ENCODE measurements at regions not wholly inside any gene's neighbourhood (a gene's known extent, or its start where the extent isn't known, plus 50 kb on each side); places are given as distances from the start of the nearest gene placed in this dataset.
"Not testable (repeated sequence)": the region's sequence is repeated elsewhere in the genome, so short reads cannot be mapped to it uniquely, and the experiment has no call there.

DNA sequence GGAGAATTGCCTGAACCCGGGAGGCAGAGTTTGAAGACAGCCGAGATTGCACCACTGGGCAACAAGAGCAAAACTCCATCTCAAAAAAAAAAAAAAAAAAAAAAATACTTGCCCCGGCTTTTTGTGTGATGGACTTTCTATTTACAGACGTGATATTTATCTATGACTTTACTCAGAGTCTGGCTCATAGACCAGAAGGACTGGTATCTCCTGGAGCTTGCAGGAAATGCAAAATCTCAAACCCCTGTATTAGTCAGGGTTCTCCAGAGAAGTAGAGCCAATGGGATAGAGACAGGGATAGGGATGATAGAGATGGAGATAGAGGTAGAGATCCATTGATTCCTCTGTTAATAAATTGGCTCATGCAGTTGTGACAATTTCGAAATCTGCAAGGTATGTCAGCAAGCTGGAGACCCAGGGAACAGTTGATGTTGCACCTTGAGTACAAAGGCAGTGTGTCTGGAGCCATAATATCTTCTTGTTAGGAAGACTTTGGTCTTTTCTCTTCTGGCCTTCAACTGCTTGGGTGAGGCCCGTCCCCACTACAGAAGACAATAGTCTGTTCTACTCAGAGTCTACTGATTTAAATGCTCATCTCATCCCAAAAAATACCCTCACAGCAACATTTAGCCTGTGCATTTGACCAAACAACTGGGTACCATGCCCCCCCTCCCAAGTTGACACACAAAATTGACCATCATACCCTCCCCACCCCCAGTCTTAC, 195.4 kb upstream of the MSX2 start:
- H3K4me3 ChIP-seq (ENCODE audit: low read depth, low read length) = no peak overlapping the region
- H3K27me3 ChIP-seq (ENCODE audit: control insufficient read depth, insufficient read depth, low read length) = peaks cover 9% of the 10 kb centered on the region
- no peak overlapping the region for H3K9ac ChIP-seq (ENCODE audit: low read depth, low read length)
- H3K9me3 ChIP-seq (ENCODE audit: control insufficient read depth, insufficient read depth, low read length) = no peaks in the 10 kb centered on the region
- no peaks in the 10 kb centered on the region for H3K36me3 ChIP-seq (ENCODE audit: control insufficient read depth, insufficient read depth, low read length)
- peaks cover 8% of the 10 kb centered on the region for H3K4me1 ChIP-seq (ENCODE audit: control insufficient read depth, insufficient read depth, low read length)

DNA sequence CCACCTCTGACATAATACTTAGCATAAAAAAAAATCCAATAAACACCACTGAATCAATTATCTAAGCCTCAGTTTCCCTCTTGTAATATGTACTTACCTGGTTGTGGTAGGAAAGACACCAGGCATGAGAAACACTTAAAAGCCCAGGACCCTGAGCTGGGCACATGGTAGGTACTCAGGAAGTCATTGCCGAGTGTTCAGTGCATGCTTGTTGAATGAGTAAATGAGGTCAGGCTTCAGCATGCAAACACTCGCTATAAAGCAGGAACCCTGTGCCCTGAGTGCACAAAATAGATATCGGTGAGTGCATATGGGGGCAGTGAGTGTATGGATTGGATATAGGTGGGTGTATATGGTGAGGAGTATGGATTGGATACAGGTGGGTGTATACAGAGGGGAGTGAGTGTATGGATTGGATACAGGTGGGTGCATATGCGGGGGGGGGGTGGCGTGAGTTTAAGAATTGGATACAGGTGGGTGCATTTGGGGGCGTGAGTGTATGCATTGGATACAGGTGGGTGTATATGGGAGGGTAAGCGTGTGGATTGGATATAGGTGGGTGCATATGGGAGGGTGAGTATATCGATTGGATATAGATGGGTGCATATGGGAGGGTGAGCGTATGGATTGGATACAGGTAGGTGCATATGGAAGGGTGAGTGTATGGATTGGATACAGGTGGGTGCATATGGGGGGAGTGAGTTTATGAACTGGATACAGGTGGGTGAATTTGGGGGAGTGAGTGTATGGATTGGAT, 194.3 kb upstream of the MSX2 start:
- Histone ChIP-seq H3K4me1 (ENCODE audit: control insufficient read depth, insufficient read depth, low read length) (peaks cover 8% of the 10 kb centered on the region), H3K36me3 (ENCODE audit: control insufficient read depth, insufficient read depth, low read length) (no peaks in the 10 kb centered on the region), H3K27me3 (ENCODE audit: control insufficient read depth, insufficient read depth, low read length) (peaks cover 14% of the 10 kb centered on the region), H3K4me3 (ENCODE audit: low read depth, low read length) (no peak overlapping the region), H3K9ac (ENCODE audit: low read depth, low read length) (no peak overlapping the region), H3K9me3 (ENCODE audit: control insufficient read depth, insufficient read depth, low read length) (no peaks in the 10 kb centered on the region)

DNA sequence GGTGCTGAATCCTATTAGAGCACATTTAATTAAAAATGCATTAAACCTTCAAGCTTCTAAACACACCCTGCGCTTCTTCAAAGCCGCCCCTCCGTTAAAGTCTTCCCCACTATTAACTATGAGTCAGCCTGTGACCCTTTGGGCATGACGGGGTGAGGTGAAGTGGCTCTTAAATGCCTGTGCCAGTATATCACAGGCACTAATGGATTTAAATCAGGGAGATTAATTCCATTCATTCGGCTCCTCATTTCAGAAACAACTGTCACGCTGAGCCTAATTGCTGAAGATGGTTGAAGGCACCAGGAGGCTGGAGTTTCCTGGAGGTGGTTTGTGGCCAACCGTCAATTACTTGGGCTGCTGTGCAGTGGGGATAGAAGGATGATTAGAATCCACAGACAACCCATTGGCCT, 192.6 kb upstream of the MSX2 start:
- Histone ChIP-seq H3K36me3 (ENCODE audit: control insufficient read depth, insufficient read depth, low read length) (no peaks in the 10 kb centered on the region), H3K4me3 (ENCODE audit: low read depth, low read length) (no peak overlapping the region), H3K9ac (ENCODE audit: low read depth, low read length) (no peak overlapping the region), H3K9me3 (ENCODE audit: control insufficient read depth, insufficient read depth, low read length) (no peaks in the 10 kb centered on the region), H3K27me3 (ENCODE audit: control insufficient read depth, insufficient read depth, low read length) (peaks cover 14% of the 10 kb centered on the region), H3K4me1 (ENCODE audit: control insufficient read depth, insufficient read depth, low read length) (peaks cover 12% of the 10 kb centered on the region)

DNA sequence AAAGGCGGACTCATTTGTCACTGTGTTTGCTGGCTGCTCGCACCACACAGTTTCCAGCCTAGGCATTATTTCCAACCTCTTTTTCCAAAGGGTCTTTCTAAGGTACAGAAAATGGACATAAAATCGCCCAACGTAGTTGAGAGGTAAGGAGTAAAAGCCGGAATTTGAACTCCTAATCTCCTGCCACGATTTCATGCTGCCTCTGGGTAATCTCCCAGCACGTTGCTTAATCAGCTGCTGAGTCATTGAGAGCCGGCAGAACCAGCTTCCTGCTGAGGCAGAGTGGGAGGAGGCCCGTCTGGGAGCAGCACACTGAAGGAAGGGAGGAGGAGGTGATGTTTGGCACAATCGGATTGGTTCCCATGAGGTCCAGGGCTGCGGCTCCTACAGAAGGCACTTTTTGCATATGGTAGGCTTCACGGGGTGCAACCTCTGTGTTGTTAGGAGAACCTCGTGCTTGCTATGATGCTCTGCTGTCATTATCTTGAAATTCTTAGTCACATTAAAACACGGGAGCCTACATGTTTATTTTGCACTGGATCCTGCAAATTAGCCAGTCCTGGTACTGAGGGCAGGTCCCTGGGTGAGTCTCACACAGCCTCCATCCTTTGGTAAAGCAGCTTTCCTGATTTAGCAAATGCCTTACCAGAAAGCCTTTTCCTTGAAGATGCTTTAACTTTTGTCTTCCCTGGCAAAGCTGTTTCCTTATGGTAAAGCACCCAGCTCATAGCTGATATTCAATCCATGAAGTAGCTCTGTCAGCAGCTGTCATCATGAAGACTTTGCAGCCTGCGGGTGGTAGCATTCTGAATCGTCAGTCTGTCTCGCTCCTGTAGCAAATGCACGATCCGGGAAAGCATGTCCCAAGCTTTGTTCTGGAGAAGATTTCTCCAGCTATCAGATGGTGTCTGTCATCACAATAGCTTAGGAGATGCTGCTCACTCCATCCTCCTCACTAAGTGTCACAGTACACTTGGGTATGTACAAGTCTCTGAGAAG, 191.6 kb upstream of the MSX2 start:
- Histone ChIP-seq H3K27me3 (ENCODE audit: control insufficient read depth, insufficient read depth, low read length) (peaks cover 14% of the 10 kb centered on the region), H3K4me3 (ENCODE audit: low read depth, low read length) (no peak overlapping the region), H3K9me3 (ENCODE audit: control insufficient read depth, insufficient read depth, low read length) (no peaks in the 10 kb centered on the region), H3K36me3 (ENCODE audit: control insufficient read depth, insufficient read depth, low read length) (no peaks in the 10 kb centered on the region), H3K4me1 (ENCODE audit: control insufficient read depth, insufficient read depth, low read length) (peaks cover 12% of the 10 kb centered on the region), H3K9ac (ENCODE audit: low read depth, low read length) (no peak overlapping the region)

DNA sequence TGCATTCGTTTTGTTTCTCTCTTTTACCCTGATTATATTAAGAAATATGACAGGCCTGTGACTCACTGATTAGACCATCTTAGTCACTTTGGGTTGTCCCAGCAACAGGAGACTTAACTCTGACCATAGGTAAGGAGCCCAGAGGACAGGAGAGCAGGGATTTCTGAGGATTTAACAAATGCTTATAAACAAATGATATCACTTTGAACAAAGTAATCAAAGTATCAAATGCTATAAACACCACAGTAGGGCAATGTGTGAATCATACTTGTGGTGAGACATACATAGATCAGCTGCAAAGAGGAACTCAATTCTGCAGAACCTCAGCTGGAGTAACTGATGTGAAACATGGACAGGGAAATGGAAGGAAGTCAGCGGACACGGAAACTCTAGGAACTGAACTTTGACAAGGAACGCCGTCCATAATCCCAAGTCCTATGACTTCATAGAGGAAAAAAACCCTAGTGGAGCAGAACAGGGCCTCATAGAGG, 190.6 kb upstream of the MSX2 start:
- no peaks in the 10 kb centered on the region for H3K36me3 ChIP-seq (ENCODE audit: control insufficient read depth, insufficient read depth, low read length)
- peaks cover 14% of the 10 kb centered on the region for H3K27me3 ChIP-seq (ENCODE audit: control insufficient read depth, insufficient read depth, low read length)
- H3K9ac ChIP-seq (ENCODE audit: low read depth, low read length) = no peak overlapping the region
- peaks cover 12% of the 10 kb centered on the region for H3K4me1 ChIP-seq (ENCODE audit: control insufficient read depth, insufficient read depth, low read length)
- H3K4me3 ChIP-seq (ENCODE audit: low read depth, low read length) = no peak overlapping the region
- H3K9me3 ChIP-seq (ENCODE audit: control insufficient read depth, insufficient read depth, low read length) = no peaks in the 10 kb centered on the region

DNA sequence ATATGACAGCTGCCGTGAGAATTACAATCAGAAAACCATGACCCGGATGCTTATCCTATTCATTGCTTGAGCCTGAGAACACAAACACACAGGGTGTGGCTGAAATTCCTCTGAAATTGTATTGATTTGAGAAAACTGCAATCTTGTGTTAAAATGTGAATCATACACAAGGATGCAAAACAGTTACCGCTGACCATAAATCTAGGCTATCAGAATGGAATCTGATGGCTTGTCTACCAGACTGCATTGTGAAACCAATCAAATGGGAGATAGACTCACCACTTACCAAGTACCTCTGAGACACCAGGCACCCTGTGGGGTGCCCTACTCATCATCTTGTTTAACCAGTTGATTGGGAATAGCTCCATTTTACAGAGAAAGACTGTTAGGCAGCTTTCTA, 188.7 kb upstream of the MSX2 start:
- Histone ChIP-seq H3K4me3 (ENCODE audit: low read depth, low read length) (no peak overlapping the region), H3K4me1 (ENCODE audit: control insufficient read depth, insufficient read depth, low read length) (peaks cover 12% of the 10 kb centered on the region), H3K9me3 (ENCODE audit: control insufficient read depth, insufficient read depth, low read length) (no peaks in the 10 kb centered on the region), H3K27me3 (ENCODE audit: control insufficient read depth, insufficient read depth, low read length) (peaks cover 14% of the 10 kb centered on the region), H3K9ac (ENCODE audit: low read depth, low read length) (no peak overlapping the region), H3K36me3 (ENCODE audit: control insufficient read depth, insufficient read depth, low read length) (no peaks in the 10 kb centered on the region)

DNA sequence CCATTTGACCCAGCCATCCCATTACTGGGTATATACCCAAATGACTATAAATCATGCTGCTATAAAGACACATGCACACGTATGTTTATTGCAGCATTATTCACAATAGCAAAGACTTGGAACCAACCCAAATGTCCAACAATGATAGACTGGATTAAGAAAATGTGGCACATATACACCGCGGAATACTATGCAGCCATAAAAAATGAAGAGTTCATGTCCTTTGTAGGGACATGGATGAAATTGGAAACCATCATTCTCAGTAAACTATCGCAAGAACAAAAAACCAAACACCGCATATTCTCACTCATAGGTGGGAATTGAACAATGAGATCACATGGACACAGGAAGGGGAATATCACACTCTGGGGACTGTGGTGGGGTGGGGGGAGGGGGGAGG, 184.6 kb upstream of the MSX2 start:
- H3K9ac ChIP-seq (ENCODE audit: low read depth, low read length); H3K4me1 ChIP-seq (ENCODE audit: control insufficient read depth, insufficient read depth, low read length); H3K4me3 ChIP-seq (ENCODE audit: low read depth, low read length); H3K9me3 ChIP-seq (ENCODE audit: control insufficient read depth, insufficient read depth, low read length); H3K36me3 ChIP-seq (ENCODE audit: control insufficient read depth, insufficient read depth, low read length); H3K27me3 ChIP-seq (ENCODE audit: control insufficient read depth, insufficient read depth, low read length): not testable (repeated sequence)

DNA sequence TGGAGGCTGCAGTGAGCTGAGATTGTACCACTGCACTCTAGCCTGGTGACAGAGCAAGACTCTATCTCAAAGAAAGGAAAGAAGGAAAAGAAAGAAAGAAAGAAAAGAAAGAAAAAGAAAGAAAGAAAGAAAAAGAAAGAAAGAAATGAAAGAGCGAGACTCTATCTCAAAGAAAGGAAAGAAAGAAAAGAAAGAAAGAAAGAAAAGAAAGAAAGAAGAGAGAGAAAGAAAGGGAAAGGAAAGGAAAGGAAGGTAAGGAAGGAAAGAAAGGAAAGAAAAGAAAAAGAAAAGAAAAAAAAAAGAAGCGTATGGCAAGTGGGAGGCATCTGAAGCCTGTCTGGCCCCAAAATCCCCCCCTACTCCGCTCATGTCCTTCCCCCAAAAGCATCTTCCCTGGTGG, 182.3 kb upstream of the MSX2 start:
- Histone ChIP-seq H3K4me3 (ENCODE audit: low read depth, low read length) (no peak overlapping the region), H3K9me3 (ENCODE audit: control insufficient read depth, insufficient read depth, low read length) (no peaks in the 10 kb centered on the region), H3K9ac (ENCODE audit: low read depth, low read length) (no peak overlapping the region), H3K27me3 (ENCODE audit: control insufficient read depth, insufficient read depth, low read length) (no peaks in the 10 kb centered on the region), H3K4me1 (ENCODE audit: control insufficient read depth, insufficient read depth, low read length) (no peaks in the 10 kb centered on the region), H3K36me3 (ENCODE audit: control insufficient read depth, insufficient read depth, low read length) (no peaks in the 10 kb centered on the region)

DNA sequence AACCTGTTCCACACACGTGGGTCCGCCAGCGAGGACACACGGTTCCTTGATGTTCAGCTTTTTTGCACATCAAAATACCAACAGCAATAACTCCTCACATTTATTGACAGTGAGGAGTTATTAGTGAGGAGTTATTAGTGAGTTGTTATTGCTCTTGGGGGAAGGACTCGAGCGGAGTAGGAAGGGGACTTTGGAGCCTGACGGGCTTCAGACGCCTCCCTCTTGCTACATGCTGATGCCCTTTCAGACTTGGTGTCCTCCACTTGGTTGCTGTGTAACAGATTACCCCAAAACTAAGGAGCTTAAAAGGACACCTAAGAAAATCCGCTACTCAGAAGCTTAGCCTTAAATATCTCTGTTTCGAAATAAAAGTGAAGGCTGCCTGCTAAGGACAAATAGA, 181.9 kb upstream of the MSX2 start:
- H3K9ac ChIP-seq (ENCODE audit: low read depth, low read length) = no peak overlapping the region
- no peaks in the 10 kb centered on the region for H3K36me3 ChIP-seq (ENCODE audit: control insufficient read depth, insufficient read depth, low read length)
- H3K4me1 ChIP-seq (ENCODE audit: control insufficient read depth, insufficient read depth, low read length) = no peaks in the 10 kb centered on the region
- no peak overlapping the region for H3K4me3 ChIP-seq (ENCODE audit: low read depth, low read length)
- no peaks in the 10 kb centered on the region for H3K9me3 ChIP-seq (ENCODE audit: control insufficient read depth, insufficient read depth, low read length)
- H3K27me3 ChIP-seq (ENCODE audit: control insufficient read depth, insufficient read depth, low read length) = no peaks in the 10 kb centered on the region

DNA sequence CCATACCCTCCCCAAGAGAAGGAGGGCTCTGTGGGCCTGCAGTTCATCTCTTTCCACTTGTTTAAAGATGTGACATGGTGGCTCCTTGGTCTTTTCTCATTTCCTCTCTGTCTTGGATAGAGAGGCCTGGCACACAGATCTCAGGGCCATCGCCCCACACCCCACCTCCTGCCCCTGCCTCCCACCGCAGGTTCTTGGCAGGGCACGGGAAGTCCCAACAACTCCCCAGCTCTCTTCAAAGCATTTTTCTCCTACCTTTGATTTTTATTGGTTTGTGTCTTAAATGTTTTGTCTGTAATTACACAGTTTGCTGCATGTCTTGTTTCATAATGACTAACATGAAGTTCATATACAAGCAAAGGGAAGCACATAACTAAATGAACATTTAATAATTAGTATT, 178.5 kb upstream of the MSX2 start:
- no peak overlapping the region for H3K9ac ChIP-seq (ENCODE audit: low read depth, low read length)
- H3K4me1 ChIP-seq (ENCODE audit: control insufficient read depth, insufficient read depth, low read length) = no peaks in the 10 kb centered on the region
- no peaks in the 10 kb centered on the region for H3K27me3 ChIP-seq (ENCODE audit: control insufficient read depth, insufficient read depth, low read length)
- H3K4me3 ChIP-seq (ENCODE audit: low read depth, low read length) = no peak overlapping the region
- H3K9me3 ChIP-seq (ENCODE audit: control insufficient read depth, insufficient read depth, low read length) = no peaks in the 10 kb centered on the region
- no peaks in the 10 kb centered on the region for H3K36me3 ChIP-seq (ENCODE audit: control insufficient read depth, insufficient read depth, low read length)

DNA sequence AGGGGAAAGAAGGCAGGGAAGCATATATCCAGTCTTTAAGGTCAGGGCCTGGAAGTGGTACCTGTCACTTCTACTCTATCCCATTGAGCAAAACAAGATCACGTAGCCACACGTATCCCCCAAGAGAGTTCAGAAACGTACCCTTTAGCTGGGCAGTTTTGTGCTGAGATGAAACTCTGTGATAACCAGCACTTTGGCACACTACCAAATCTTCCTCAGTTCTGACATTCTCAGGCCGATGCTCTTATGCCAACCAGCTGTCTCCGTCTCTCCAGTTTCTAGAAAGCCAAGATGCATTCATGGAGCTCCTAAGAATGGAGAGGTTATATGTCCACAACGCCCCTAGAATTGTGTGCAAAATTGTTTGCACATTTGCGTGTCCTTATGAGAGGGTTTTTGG, 176.6 kb upstream of the MSX2 start:
- no peaks in the 10 kb centered on the region for H3K9me3 ChIP-seq (ENCODE audit: control insufficient read depth, insufficient read depth, low read length)
- H3K4me3 ChIP-seq (ENCODE audit: low read depth, low read length) = no peak overlapping the region
- no peaks in the 10 kb centered on the region for H3K36me3 ChIP-seq (ENCODE audit: control insufficient read depth, insufficient read depth, low read length)
- H3K4me1 ChIP-seq (ENCODE audit: control insufficient read depth, insufficient read depth, low read length) = no peaks in the 10 kb centered on the region
- no peaks in the 10 kb centered on the region for H3K27me3 ChIP-seq (ENCODE audit: control insufficient read depth, insufficient read depth, low read length)
- no peak overlapping the region for H3K9ac ChIP-seq (ENCODE audit: low read depth, low read length)

All from iPS-15b (cell line).